Adipocyte (in vitro differentiated cells): ENCODE measurements at regions not wholly inside any gene's neighbourhood (a gene's known extent, or its start where the extent isn't known, plus 50 kb on each side); places are given as distances from the start of the nearest gene placed in this dataset.

Source experiments
- DNase-seq: peaks from one replicate; pipeline ENCODE4 v3.0.0-alpha.2; 2015; ENCODE audit warnings: low read depth
- H3K27me3 ChIP-seq: replicated peaks from 2 replicates; pipeline ENCODE4 v1.7.0; 2013; ENCODE audit warnings: mild to moderate bottlenecking, low read length, moderate library complexity; ENCODE audit not compliant: control insufficient read depth, insufficient read depth
- H3K36me3 ChIP-seq: 2 replicates; pipeline ENCODE4 v1.7.0; 2013; ENCODE audit warnings: low read length, mild to moderate bottlenecking, moderate library complexity; ENCODE audit not compliant: control insufficient read depth, insufficient read depth, severe bottlenecking
- H3K4me1 ChIP-seq: 2 replicates; pipeline ENCODE4 v1.7.0; 2013; ENCODE audit warnings: mild to moderate bottlenecking, low read length, moderate library complexity; ENCODE audit not compliant: control insufficient read depth, insufficient read depth
- H3K4me3 ChIP-seq: 2 replicates; pipeline ENCODE4 v1.7.0; 2013; ENCODE audit warnings: mild to moderate bottlenecking, low read length, moderate library complexity
- H3K9ac ChIP-seq: 2 replicates; pipeline ENCODE4 v1.7.0; 2013; ENCODE audit warnings: mild to moderate bottlenecking, low read length, moderate library complexity
- H3K9me3 ChIP-seq: 2 replicates; pipeline ENCODE4 v1.7.0; 2013; ENCODE audit warnings: mild to moderate bottlenecking, low read length, moderate library complexity; ENCODE audit not compliant: control insufficient read depth

- Histone ChIP-seq H3K27me3 (no peaks in the 10 kb centered on the region), H3K4me1 (no peaks in the 10 kb centered on the region), H3K9me3 (no peaks in the 10 kb centered on the region), H3K36me3 (no peaks in the 10 kb centered on the region), H3K9ac (no peak overlapping the region), H3K4me3 (no peak overlapping the region)
- DNase-seq = no peak
Measured at GRCh38 chr7:22884911-22885788, 62.5 kb upstream of the TOMM7 start.

GRCh38 chr7:22882106-22882505 is 59.5 kb upstream of the TOMM7 start:
- no peaks in the 10 kb centered on the region for H3K36me3 ChIP-seq
- no peak overlapping the region for H3K4me3 ChIP-seq
- H3K9ac ChIP-seq = no peak overlapping the region
- no peaks in the 10 kb centered on the region for H3K4me1 ChIP-seq
- no peaks in the 10 kb centered on the region for H3K9me3 ChIP-seq
- no peaks in the 10 kb centered on the region for H3K27me3 ChIP-seq
- no peak for DNase-seq

- DNase-seq = no peak
- no peak overlapping the region for H3K4me3 ChIP-seq
- H3K4me1 ChIP-seq = no peaks in the 10 kb centered on the region
- no peaks in the 10 kb centered on the region for H3K36me3 ChIP-seq
- no peaks in the 10 kb centered on the region for H3K9me3 ChIP-seq
- no peaks in the 10 kb centered on the region for H3K27me3 ChIP-seq
- no peak overlapping the region for H3K9ac ChIP-seq
Measured at GRCh38 chr7:22879709-22880306, 57.2 kb upstream of the TOMM7 start.

GRCh38 chr7:22879280-22879679 is 56.6 kb upstream of the TOMM7 start:
- H3K27me3 ChIP-seq = no peaks in the 10 kb centered on the region
- H3K9me3 ChIP-seq = no peaks in the 10 kb centered on the region
- DNase-seq = no peak
- no peak overlapping the region for H3K9ac ChIP-seq
- no peak overlapping the region for H3K4me3 ChIP-seq
- no peaks in the 10 kb centered on the region for H3K36me3 ChIP-seq
- H3K4me1 ChIP-seq = no peaks in the 10 kb centered on the region

- H3K4me3 ChIP-seq = no peak overlapping the region
- DNase-seq = no peak
- no peaks in the 10 kb centered on the region for H3K27me3 ChIP-seq
- no peaks in the 10 kb centered on the region for H3K4me1 ChIP-seq
- H3K36me3 ChIP-seq = no peaks in the 10 kb centered on the region
- no peaks in the 10 kb centered on the region for H3K9me3 ChIP-seq
- H3K9ac ChIP-seq = no peak overlapping the region
Measured at GRCh38 chr7:22876986-22877729, 54.5 kb upstream of the TOMM7 start.

- Histone ChIP-seq H3K9me3 (no peaks in the 10 kb centered on the region), H3K4me3 (no peak overlapping the region), H3K4me1 (no peaks in the 10 kb centered on the region), H3K36me3 (no peaks in the 10 kb centered on the region), H3K9ac (no peak overlapping the region), H3K27me3 (no peaks in the 10 kb centered on the region)
- no peak for DNase-seq
Measured at GRCh38 chr7:22875470-22875869, 52.8 kb upstream of the TOMM7 start.

GRCh38 chr7:22874904-22875303 is 52.3 kb upstream of the TOMM7 start:
- Histone ChIP-seq H3K36me3 (no peaks in the 10 kb centered on the region), H3K9ac (no peak overlapping the region), H3K9me3 (no peaks in the 10 kb centered on the region), H3K27me3 (no peaks in the 10 kb centered on the region), H3K4me1 (no peaks in the 10 kb centered on the region), H3K4me3 (no peak overlapping the region)
- DNase-seq = no peak
